HG03521 (cell line): ENCODE measurements at regions not wholly inside any gene's neighbourhood (a gene's known extent, or its start where the extent isn't known, plus 50 kb on each side); places are given as distances from the start of the nearest gene placed in this dataset.

Experiments
- ATAC-seq: cut with Tn5 transposase; IDR thresholded peaks from one replicate; pipeline ENCODE4 v1.9.1; 2021; ENCODE audit warnings: mild to moderate bottlenecking, moderate library complexity; ENCODE audit not compliant: unreplicated experiment

GRCh38 chr9:10674586-10674985, 61.8 kb upstream of the PTPRD start:
- ATAC-seq, result no peak

- ATAC-seq, result no peak
Measured at GRCh38 chr9:10678010-10678409, 65.2 kb upstream of the PTPRD start.

- ATAC-seq, result no peak
Measured at GRCh38 chr9:10678790-10679189, 66.0 kb upstream of the PTPRD start.

- ATAC-seq, result no peak
Measured at GRCh38 chr9:10686943-10687342, 74.1 kb upstream of the PTPRD start.

GRCh38 chr9:10690546-10690945, 77.7 kb upstream of the PTPRD start:
- no peak for ATAC-seq

GRCh38 chr9:10697044-10697443, 84.2 kb upstream of the PTPRD start:
- no peak for ATAC-seq

GRCh38 chr9:10700291-10700690, 87.5 kb upstream of the PTPRD start:
- no peak for ATAC-seq

- no peak for ATAC-seq
Measured at GRCh38 chr9:10700915-10701314, 88.1 kb upstream of the PTPRD start.

- no peak for ATAC-seq
Measured at GRCh38 chr9:10701906-10702305, 89.1 kb upstream of the PTPRD start.

GRCh38 chr9:10703139-10703538, 90.3 kb upstream of the PTPRD start:
- ATAC-seq, result no peak

GRCh38 chr9:10704720-10705119, 91.9 kb upstream of the PTPRD start:
- ATAC-seq, result no peak

GRCh38 chr9:10705383-10705782, 92.6 kb upstream of the PTPRD start:
- no peak for ATAC-seq

GRCh38 chr9:10706788-10707187, 94.0 kb upstream of the PTPRD start:
- ATAC-seq, result no peak

GRCh38 chr9:10721301-10721700, 108.5 kb upstream of the PTPRD start:
- no peak for ATAC-seq

GRCh38 chr9:10729213-10729612, 116.4 kb upstream of the PTPRD start:
- no peak for ATAC-seq

GRCh38 chr9:10744669-10745068, 131.9 kb upstream of the PTPRD start:
- ATAC-seq, result no peak

GRCh38 chr9:10753474-10753873, 140.7 kb upstream of the PTPRD start:
- no peak for ATAC-seq

- no peak for ATAC-seq
Measured at GRCh38 chr9:10764481-10764880, 151.7 kb upstream of the PTPRD start.

GRCh38 chr9:10773136-10773535, 160.3 kb upstream of the PTPRD start:
- no peak for ATAC-seq

- no peak for ATAC-seq
Measured at GRCh38 chr9:10774051-10774450, 161.2 kb upstream of the PTPRD start.

- no peak for ATAC-seq
Measured at GRCh38 chr9:10785255-10785654, 172.5 kb upstream of the PTPRD start.

- no peak for ATAC-seq
Measured at GRCh38 chr9:10793306-10793705, 180.5 kb upstream of the PTPRD start.

GRCh38 chr9:10804486-10804885, 191.7 kb upstream of the PTPRD start:
- no peak for ATAC-seq

GRCh38 chr9:10806868-10807267, 194.1 kb upstream of the PTPRD start:
- no peak for ATAC-seq
